LNCAP (cell line): ENCODE measurements at regions not wholly inside any gene's neighbourhood (a gene's known extent, or its start where the extent isn't known, plus 50 kb on each side); places are given as distances from the start of the nearest gene placed in this dataset.

Experiments
- TF ChIP-seq, protein P1 (sequence below): fragments of 450-650 bp; IDR thresholded peaks from 2 replicates; pipeline ENCODE4 v1.5.1; 2017; ENCODE audit warnings: mild to moderate bottlenecking

DNA sequence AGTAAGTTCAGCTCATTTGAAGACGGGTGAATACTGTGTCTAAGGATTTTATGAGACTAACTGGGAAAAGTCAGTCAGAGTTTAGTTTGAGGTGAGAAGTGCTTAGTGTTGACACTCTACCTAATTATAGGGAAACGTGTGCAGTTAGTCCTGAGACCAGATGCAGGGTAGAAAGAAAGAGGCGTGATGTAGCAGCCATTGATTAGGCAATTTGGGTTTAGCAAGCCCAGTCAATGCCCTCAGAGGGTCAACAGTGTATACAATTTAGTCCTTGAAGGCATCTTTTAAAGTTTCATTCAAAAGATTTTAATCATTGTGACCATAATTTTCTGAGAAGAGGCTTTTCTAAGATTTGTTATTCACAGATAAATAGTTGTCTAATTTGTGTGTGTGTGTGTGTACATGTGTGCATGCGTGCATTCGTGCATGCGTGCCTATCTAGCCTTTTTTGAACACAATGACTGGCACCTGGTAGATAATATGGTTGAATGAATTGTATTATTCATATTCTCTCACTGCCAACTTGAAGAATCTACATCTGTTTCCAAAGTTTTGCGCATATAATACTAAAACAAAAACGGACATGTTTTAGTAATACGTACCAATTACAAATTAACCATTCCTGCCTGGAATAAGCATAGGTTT, 332.9 kb downstream of the SRGAP2C start:
- TF ChIP-seq, protein P1, sequence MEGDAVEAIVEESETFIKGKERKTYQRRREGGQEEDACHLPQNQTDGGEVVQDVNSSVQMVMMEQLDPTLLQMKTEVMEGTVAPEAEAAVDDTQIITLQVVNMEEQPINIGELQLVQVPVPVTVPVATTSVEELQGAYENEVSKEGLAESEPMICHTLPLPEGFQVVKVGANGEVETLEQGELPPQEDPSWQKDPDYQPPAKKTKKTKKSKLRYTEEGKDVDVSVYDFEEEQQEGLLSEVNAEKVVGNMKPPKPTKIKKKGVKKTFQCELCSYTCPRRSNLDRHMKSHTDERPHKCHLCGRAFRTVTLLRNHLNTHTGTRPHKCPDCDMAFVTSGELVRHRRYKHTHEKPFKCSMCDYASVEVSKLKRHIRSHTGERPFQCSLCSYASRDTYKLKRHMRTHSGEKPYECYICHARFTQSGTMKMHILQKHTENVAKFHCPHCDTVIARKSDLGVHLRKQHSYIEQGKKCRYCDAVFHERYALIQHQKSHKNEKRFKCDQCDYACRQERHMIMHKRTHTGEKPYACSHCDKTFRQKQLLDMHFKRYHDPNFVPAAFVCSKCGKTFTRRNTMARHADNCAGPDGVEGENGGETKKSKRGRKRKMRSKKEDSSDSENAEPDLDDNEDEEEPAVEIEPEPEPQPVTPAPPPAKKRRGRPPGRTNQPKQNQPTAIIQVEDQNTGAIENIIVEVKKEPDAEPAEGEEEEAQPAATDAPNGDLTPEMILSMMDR, result no peak

DNA sequence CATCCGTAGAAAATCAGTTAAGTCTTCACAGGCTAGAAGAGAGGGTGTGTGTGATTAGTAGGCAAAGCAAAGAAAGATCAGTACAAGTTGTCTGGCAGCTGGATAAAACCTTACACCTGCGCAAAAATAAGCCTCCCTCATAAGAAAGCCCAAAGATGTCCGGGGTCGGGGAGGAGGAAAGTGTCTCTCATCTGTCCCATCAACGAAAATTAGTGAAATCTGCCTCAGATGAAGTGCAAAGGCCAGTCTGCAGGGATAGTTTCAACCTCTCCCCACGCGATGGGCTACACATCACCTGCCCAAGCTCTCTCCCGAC, 333.9 kb downstream of the SRGAP2C start:
- TF ChIP-seq, protein P1, result no peak

DNA sequence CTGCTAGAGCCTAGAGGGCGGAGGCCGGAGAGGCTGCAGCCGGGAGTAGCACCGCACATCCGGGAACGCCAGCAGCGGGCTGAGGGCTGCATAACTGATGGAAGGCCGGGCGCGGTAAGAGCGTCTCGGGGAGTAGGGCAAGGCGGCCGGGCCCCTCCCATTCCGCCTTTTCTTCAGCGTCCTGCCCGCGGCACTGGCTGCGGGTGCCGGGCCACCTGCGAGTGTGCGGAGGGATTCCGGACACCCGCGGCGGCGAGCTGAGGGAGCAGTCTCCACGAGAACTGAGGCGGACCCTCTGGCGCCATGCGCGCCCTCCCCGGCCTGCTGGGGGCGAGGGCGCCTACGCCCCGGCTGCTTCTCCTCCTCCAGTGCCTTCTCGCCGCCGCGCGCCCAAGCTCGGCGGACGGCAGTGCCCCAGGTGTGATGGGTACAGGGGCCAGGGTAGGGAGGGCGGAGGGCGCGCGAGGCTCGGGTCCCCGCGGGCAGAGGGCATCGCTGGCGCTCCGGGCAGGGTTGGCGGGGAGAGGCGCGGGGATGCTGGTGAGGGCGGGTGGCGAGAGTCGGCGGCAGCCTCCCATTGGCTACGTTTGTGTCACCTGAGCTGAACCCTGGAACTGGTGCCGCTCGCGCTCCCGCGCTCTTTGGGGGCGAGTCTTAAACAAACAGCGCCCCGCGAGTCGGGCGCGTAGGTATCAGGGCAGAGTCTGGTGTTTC, 334.4 kb downstream of the SRGAP2C start:
- TF ChIP-seq, protein P1, result no peak

DNA sequence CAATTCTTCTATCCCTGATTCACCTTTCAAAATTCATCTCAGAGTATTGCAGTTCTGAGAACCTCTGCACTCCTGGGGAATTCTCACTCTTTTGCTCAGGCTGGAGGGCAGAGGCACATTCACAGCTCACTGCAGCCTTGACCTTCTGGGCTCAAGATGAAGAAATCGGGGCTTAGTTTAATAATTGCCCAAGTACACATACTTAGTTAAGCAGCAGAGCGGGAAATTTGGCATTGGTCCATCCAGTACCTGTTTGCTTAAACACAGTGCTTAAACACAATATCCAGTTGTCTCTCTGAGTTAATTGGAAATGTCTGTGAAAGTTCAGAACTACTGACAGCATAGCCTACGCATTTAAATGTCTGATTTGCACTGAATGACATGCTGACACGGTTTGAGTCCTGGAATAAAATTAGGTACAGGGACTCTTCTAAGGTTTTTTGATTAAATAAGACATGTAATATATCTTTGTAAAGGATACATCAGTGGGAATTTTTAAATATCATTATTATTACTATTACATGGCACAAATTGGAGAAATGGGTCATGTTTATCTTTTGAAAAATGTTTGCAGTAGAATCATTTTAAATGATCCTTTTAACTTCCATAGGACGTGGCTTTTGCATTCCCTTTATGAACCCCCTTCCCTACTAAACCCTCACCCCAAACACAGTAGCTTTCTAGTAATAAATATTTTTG, 337.4 kb downstream of the SRGAP2C start:
- TF ChIP-seq, protein P1, result no peak

DNA sequence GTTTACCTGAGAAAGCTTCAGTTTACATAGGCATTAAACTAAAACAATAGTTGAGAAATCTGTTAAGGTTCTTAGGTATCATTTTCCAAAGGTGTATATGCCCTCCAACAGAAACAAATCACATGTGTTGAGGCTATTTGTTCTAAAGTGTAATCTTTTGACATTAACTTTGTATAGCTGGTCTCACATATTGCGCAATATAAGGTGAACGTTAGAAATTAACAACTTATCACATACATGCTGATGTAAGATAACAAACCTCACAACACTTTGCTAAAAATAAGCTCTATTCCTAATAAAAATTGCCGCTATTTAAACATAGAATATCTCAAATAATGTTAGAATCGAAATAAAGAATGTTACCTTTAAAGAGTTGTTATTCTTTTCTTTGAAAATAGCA, 340.6 kb downstream of the SRGAP2C start:
- TF ChIP-seq, protein P1, result no peak

DNA sequence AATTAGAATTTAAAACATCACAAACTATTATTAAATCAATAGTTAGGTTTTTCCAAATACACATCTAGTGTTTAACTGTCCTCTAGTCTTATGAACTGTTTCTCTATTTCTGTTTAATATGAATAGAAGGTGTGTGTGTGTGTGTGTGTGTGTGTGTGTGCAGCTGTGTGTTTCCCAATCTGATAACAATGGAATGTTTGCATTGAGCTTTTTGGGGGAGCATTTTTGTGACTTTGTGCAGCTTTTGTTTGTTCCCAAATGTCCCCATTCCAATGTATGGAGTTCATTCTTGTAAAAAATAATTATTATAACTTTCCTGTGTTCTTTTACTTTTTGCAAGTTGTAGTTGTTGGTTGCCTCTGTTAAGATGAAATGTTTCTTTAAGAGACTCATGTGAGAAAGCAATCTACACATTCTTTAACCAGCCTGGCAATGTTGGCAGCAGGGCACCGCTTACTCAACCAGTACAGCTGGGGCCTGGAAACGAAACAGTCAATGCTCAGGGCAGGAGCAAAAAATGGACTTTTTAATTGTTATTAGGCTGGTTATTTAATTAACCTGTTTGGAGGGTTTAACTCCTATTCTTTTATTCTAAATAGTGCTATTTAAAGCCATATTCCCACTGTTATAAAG, 354.3 kb downstream of the SRGAP2C start:
- TF ChIP-seq, protein P1, result no peak

DNA sequence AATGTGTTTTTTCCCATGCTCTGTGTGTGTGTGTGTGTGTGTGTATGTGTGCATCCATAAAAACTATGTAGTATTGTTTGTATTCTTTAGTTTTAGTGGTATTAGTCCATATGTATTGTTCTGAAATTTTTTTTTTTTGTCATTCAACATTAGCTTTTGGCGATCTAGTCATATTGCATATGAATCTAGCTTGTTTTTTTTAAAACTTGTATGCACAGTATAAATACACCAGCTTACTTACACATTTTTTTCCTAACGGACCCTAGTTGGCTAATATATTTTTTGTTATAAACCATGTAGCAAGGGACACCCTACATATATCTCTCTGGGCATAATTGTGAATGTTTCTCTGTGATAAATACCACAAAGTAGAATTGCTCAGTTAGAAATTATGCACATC, 359.7 kb downstream of the SRGAP2C start:
- TF ChIP-seq, protein P1, result no peak
